Central memory CD4-positive, alpha-beta T cell (primary cell): ENCODE measurements at regions not wholly inside any gene's neighbourhood (a gene's known extent, or its start where the extent isn't known, plus 50 kb on each side); places are given as distances from the start of the nearest gene placed in this dataset.

Experiments
- DNase-seq: peaks from one replicate; pipeline ENCODE4 v3.0.0; 2022

DNA sequence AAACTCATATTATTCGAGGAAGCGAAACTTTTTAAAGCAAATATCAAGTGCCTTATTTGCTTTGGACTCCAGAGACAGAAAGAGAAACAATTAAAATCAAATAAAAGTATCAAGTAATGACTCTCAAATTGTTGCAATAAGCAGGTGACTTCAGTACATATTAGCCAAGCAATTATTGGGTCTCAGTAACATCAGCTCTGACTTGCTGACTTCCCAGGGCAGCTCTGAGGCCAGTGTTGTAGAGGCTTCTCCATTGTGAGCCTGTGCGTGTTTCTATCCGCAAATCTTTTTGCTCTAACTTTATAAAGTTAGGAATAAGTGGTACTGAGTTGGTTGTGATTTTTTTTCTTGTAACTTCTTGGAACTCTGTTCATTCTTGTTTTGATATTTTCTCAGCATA lies 186.8 kb upstream of the PRLR start:
- DNase-seq, result no peak

DNA sequence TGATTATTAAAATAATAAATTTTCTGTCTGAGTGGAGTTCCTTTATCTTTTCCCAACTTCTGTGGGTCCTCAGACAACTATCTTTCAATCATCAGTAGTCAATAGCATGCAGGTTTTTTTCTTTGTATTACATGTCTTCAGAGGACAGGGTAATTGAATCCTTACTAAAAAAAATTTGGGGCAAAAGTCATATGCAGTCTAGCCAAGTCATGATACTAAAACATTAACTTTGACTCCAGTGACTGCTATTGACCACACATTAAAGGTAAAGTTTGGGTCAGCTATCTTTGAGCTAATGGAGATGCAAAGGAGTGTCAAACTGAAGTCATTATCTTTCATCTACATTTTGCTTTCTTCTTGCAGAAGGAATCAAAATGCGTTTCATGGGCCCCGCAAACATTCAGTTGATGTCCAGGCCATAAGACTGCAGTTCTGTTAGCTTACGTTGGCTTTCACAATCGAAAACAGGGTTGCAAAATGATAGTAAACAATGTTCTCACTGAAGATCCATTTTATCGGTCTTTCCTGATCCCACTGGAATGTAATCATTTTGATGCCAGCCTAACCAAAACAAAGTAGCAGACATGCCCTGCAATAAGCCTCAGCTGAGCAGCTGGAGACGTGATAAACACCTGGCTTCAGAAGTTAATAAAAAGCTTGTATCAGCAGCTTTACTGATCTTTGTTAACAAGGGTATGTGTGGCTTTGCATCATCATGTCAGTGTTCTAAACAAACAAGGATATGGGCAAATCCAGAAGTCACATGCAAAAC lies 186.1 kb upstream of the PRLR start:
- DNase-seq, result no peak

DNA sequence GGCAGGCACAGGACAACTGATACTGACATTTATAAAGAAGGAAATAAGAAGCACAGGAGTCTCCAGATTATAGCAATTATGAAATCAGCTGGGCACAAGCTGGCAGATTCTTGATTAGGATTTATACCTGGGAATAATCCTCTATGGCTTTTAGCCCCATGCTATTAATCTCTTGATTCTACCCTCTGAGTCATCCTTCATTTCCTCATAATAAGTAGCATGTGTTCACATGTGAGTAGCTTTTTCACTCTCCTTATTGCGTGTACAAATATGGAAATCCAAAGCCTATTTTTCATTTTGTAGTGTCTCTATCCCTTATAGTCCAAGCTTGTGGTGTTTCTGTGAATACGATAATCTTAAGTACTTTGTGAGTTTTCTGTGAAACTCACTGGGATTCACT lies 185.0 kb upstream of the PRLR start:
- DNase-seq, result no peak

DNA sequence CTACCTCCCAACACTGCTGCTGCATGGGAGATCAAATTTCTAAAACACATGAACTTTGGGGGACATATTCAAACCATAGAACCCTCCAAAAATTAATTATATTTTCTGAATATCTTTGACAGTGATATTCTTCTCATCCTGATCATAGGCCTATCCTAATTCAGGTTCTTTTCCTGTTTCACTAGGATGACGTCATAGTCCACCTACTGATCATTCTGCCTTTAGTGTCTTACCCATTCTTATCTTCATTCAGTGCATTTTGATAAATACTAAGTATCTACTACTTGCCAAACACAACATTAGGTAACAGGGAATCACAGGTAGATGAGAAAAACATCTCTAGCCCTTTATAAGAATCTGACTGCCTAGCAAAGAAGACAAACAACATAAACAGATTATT lies 179.1 kb upstream of the PRLR start:
- no peak for DNase-seq

DNA sequence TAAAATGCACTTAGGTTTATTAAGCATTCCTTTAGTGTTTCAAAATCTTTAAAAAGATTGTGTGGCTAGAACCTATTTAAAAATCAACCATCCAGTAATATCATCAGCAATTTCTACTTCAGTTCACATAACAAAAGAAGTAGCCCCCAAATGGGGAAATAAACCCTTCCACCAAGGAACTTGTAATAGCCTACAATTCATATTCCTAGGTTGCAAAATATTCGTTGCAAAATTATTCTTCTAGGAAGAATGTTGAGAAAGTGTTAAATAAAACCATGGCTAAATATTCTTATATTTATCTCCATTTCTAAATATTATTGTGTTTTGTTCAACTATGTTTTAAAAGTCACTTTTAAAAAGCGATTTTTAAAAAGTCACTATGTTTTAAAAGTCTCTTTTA lies 177.9 kb upstream of the PRLR start:
- DNase-seq, result no peak

DNA sequence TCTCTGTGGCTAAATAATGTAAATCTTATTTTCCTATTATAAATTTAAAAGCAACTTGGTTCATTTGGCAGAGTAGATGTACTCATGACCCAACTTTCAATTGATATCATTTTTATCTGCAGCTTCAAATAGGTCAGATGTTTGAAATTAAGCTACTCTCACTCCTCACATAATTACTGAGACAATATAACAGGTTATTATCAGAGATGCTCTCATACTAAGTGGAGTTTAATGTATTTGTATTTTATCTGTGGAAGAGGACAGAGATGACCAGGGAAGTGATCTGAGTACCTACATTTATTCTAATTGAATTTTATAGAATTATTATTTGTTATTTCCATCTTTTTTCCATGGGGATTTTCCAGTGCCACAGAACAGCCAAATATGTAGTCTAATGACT lies 177.4 kb upstream of the PRLR start:
- no peak for DNase-seq

DNA sequence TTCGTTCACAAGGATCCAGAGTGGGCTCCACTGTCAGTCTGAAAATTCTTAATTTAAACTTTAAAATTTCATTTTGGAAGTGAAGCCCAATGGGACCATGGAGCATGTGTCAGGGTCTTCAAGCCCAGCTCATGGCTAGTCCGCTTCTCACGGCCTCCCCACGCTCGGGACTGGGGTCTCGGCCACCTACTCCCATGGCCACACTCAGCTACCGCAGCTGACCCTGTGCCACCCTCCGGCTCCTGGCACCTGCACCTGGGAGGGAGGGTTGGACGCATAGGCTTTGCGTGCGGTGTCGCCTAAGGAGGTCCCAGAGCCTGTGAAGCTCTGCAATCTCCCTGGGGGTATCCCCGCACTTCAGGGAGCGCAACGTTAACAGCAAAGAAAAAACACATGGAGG lies 175.7 kb upstream of the PRLR start:
- no peak for DNase-seq

DNA sequence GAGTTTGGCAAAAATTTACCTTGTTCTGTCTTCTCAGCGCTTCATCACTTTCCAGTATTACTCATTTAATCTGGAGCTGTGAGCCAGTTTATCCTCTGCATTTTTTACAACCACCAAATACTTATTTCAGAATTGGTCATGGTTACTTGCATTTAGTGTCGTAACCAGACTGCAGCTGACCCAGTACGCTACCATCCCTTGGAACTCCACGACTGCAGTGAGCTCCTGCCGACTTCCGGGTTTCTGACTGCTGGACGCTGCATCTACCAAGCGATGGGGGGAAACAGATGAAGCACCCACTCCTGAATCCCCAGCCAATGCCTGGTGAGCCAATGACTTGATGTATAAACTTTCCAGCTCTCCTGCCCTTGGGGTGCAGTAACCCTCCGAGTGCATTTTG lies 174.4 kb upstream of the PRLR start:
- DNase-seq, result no peak

DNA sequence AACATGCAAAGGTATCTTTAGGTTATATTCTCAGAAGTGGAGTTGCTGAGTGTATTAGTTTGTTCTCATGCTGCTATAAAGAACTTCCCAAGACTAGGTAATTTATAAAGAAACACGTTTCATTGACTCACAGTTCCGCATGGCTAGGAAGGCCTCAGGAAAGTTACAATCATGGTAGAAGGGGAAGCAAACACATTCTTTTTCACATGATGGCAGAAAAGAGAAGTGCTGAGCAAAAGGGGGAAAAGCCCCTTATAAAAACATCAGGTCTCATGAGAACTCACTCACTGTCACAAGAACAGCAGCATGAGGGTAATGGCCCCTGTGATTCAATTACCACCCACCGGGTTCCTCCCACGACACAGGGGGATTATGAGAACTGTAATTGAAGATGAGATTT lies 163.6 kb upstream of the PRLR start:
- DNase-seq, result no peak

DNA sequence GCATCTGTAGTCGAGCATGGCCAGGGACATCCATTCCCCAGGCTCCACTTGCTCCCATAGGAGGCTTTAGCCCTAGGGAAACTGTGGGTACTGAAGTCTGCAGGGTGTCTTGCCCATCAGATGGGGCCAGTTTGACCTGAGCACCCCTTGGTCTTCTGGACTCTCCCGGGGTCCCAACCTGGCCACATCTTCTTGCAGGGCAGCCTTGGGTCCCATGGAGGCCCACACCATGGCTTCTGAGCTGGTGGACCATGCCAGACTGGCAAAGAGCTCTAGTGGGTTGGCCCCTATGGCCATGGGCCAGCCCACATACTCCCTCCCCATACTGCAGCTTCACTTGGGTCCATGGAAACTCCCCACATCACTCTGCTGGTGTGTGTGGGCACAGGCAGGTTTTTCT lies 154.4 kb upstream of the PRLR start:
- DNase-seq, result no peak

DNA sequence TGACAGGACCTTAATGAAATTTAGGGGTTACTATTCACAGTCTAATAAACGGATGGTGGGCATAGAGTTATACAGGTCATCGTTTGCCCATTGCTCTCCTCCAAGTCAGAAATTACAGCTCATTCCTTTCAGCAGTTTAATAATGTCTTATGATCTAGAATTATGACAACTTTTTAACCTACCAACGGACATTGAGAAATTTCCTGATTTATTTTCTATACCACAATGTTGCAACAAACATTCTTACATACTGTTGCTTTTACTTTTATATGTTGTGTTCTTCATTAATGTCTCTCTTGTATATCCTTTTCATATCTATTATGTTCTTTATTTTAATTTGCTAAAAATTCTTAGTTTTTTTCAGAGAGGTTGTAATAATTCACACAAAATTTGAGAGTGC lies 152.8 kb upstream of the PRLR start:
- DNase-seq, result no peak

DNA sequence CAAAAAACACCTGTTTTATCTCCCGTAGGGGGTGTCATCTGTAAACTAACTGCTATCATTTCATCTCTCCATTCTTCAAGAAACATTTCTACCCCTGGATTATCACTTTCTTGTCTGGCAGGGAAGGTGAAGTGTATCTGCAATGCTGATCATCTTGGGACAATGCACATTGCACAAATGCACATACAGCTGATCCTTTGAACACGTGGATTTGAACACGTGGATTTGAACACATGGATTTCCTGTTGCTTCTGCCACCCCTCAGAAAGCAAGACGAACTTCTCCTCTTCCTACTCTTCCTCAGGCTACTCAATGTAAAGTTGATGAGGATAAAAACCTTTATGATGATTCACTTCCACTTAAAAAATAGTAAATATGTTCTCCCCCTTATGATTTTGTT lies 147.4 kb upstream of the PRLR start:
- no peak for DNase-seq

DNA sequence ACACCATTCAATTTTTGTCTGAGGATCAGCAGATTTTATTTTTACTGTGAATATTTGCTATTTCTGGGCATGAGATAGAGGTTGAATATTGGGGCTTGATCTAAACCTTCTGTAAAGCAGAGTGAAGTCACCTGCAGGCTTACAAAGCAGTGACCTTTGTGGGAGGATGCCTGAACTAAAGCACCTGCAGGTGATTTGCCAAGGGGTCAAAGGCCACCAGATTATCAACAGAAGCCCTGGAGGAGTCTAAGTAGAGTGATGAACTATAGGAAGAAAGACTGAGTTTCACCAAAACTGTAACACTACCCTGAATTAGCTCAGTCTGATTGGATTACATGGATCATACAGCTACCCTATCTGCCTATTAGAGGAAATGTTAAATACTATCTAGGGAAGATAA lies 144.3 kb upstream of the PRLR start:
- DNase-seq, result no peak

DNA sequence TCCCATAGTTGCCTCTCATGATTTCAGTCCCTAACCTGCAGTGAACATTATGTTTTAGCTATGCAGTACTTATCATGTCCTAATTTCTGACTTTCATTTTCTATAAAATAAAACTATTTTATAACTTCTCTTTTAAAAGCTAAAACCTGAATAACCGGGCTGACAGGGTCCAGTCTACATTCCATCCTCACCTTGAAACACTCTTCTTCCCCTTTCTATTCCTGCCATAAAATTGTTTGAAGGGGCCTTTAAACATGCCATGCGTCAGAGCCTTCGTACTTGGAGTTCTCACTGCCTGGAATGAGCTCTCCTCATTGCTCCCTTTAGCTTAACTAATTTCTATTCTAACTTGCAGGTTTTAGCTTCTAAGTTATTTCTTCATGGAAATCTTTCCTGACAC lies 143.0 kb upstream of the PRLR start:
- no peak for DNase-seq

DNA sequence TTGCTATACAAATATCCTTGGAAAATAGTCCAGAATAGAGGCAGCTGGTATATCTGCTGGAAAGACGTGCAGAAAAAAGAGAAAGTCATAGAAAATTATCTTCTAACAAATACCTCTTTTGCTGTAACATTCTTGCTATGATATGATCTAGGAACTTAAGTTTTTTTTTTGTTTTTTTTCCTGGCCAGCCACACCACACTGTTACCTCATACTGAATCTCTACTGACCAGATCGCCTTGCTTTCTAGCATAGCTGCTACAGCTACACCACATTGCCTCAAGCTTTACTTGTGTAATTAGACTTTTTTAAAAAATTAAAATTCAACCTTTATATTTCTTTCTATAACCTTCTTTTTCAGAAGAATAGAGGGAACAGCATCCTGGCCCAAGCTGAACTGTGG lies 142.2 kb upstream of the PRLR start:
- DNase-seq, result no peak

DNA sequence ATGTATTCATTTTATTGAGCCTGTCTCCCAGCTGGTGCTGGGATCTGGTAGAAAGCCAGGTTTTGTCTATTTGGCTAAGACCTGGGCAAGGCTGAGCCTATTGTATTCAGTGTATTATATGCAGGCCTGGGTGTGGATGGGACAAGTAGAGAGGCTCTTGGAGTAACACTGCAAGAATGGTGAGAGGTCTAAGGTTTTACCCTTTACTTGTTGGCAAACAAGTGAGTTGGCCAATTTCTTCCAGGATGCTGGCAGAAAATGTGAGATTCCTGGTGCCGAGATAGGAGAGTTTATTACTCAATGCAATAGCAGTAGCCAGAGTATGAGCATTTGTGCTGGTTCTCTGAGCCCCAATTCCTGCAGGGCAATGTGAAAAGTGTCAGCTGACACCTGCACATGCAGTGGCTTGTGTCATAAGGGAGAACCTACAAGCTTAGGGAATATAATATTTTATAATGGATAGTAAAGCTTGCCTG lies 141.7 kb upstream of the PRLR start:
- no peak for DNase-seq

DNA sequence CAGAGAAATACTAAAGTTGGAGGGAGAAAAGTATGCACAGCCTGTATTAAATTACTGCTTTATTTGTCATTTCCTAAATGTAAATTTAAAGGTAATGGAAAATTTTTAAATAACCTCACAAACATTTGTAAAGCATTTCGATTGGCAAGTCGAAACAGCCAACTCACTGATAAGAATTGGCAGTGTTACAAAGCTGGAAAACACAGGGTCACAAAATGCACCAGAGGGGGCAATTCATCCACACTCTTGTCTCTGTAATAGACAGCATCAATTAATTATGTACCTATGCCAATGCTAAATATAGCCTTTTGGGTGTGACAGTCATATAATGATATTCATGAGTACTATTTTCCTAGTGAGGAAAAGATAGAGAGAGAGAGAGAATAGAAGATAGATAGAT lies 140.6 kb upstream of the PRLR start:
- DNase-seq, result no peak

DNA sequence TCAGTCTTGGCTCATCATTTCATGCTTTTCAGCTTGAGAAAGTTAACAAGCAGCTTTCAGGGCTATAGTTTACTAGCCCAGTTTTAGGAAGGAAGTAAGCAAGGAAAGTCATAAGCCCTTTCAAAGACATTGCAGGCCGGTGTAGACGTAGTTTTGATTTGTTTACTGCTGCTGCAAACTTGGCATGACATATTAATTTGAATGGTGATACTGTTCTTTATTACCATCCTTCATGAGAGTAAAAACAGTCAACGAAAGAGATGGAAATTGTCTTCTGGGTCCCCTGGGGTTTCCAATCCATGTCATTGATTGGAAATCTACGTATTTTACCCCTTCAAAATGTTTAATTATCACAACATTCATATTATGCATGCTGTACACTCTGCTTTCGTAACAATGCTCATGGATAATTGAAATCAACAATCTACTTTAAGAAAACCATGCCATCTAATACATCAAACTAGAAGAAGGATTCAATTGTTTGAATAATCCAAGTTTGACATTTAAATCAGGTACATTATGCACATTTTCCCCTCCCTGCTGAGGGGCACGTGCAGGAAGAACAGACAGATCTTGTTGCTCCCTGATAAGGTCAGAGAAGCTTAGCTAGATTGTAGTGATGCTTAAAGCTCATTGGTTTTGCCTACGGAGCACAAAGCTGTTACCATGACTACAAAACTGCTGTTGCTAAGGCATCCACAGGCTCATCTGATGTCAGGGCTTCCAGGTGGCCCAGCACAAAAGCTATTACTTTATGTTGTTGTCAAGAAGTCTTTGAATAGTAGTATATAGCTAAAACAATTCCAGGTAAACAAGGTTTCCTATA lies 139.9 kb upstream of the PRLR start:
- no peak for DNase-seq

DNA sequence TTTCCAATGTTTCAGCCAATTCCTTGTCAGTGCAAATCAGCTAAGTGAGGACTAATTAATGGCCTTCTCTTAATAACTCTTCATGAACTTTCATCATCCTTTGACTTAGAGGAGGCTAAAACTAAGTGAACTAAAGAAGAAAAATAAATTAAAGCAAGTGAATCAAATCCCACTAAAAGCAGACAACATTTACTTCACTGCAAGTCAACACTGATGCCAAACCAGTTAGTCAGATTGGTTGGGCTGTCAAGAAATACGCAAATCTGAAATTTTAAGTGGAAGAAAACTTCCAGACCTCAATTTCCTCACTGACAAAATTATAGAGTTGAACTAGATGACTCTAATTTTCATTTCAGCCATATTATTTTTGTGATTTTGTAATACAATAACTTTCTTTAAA lies 137.2 kb upstream of the PRLR start:
- DNase-seq, result no peak

DNA sequence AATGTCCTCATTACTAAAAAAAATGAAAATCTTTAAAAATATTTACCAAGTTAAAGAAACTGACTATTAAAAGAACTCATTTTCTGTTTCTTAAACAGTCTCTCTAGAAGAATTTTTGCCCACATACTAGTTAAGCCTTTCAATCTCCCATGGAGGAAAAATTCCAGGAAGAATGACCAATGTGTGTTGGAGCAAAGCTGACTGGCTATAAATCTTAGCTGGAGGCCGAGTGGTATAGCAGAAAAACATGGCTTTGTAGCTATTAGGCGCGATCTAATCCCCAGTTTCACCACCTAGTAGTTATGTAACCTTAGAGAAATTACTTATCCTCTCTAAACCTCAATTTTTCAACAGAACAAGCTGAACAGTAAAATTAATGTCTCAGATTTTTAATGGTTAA lies 135.5 kb upstream of the PRLR start:
- no peak for DNase-seq

DNA sequence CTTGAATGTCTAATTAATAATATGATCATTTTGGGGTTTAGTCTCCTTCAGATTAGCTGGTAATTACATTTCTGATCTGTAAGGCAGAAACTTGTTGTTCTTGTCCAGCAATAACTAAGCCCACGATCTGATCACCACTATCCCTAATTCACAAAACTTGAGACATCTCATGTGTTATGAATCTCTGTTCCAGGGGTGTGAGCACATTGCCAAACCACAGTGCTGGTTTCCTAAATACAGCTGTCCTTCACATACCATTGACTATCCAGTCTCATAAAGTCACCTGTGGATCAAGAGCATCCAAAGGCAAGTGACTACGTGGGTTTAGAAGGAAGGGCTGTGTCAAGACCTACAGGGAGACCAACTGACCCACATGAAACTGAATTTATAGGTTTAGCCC lies 134.1 kb upstream of the PRLR start:
- no peak for DNase-seq

DNA sequence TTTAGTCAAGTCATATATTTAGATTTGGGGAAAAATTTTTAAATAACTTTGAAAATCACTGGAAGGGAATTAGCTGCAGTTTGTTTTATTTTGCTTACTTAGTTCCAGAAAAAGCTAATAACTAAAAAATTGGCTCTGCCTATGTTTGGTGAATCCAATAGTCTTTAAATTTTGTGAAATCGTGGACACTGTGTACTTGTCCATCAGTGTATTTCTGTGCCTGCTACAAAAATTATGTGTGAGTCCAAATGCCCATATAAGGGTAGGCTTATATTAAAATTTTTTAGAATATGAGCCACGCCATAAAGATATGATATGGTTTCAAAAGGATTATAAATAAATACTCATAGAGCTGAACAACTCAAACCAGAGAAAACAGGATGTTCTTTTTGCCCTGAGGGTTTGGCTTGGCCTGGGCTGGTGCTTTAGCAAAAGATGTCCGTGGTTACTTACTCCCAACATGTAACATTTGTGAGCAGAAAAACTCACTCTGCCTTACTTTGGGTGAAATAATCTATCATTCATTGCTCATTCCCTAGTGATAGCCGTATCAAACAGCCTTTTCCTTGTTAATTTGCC lies 133.2 kb upstream of the PRLR start:
- no peak for DNase-seq

DNA sequence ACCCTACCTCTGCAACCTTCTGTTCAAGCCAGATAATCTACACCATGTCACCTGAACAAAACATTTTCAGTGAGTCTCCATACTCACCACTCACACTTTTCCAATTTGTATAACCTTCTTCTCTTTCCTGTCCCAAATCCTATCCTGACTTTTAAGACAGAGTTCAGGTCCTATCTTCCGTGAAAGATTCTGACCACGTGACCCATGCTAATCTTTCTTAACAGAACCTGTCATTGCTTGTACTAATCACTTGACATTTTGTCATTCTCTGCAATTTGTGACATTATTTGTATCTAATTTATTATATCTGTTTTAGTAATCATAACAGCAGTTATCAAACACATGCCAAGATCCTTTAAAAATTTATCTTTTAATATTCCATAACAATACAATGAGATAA lies 132.5 kb upstream of the PRLR start:
- no peak for DNase-seq

DNA sequence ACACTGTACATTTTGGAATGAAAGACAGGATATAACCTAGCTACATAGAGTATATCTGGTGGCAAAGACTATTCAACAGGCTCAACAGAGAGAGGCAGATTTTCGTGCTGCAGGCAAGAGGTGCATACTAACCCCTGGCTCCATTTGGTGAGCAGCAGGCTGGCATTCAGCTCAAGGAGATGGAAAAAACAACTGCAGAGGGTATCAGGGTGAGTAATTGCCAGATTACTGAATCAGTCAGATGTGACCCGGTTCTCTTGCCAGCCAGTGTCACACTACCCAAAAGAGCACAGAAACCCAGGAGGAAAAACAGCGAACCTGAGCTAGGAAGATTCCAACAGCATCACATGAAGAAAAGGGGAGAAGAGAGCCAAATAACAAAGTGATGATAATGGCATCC lies 130.4 kb upstream of the PRLR start:
- no peak for DNase-seq
